PC-9 (cell line): ENCODE measurements at regions not wholly inside any gene's neighbourhood (a gene's known extent, or its start where the extent isn't known, plus 50 kb on each side); places are given as distances from the start of the nearest gene placed in this dataset.

Source experiments
- BruUV-seq: library from RNA; stranded (reverse); fragments of 400-500 nt; replicated peaks from 2 replicates; lab custom pipeline; 2021; lab: Mats Ljungman, UMichigan
- CTCF ChIA-PET: fragments of 300-600 bp; sonication (Branson Sonifier 250); formaldehyde crosslinking; loops from one replicate; lab custom pipeline; 2022; ENCODE audit warnings: antibody characterized with exemption; lab: Charles Lee
- POLR2A ChIA-PET: fragments of 300-600 bp; sonication (Branson Sonifier 250); formaldehyde crosslinking; loops from one replicate; lab custom pipeline; 2022; ENCODE audit warnings: antibody characterized with exemption; ENCODE audit not compliant: unreplicated experiment; lab: Charles Lee
- DNase-seq, 2 experiments: peaks; one replicate each; pipeline versions ENCODE4 v3.0.0 to v3.0.0-alpha.2; 2015 to 2022; ENCODE audit warnings: mixed read lengths in 1 of 2
- H2AFZ ChIP-seq: fragments of 200-600 bp; sonication (generic); 2 replicates; pipeline ENCODE4 v1.8.1; 2017; ENCODE audit warnings: antibody characterized with exemption
- H3F3A ChIP-seq: fragments of 200-600 bp; sonication (generic); 2 replicates; pipeline ENCODE4 v1.8.1; 2017; ENCODE audit warnings: antibody characterized with exemption, mild to moderate bottlenecking, low read depth; ENCODE audit not compliant: insufficient read depth
- H3K27ac ChIP-seq: fragments of 200-600 bp; sonication (generic); 2 replicates; pipeline ENCODE4 v1.6.1; 2016; ENCODE audit warnings: mixed run types
- H3K27me3 ChIP-seq: fragments of 200-600 bp; sonication (generic); 2 replicates; pipeline ENCODE4 v1.6.1; 2016; ENCODE audit warnings: low read depth, mixed run types; ENCODE audit not compliant: insufficient read depth
- H3K36me3 ChIP-seq: fragments of 200-600 bp; sonication (generic); 2 replicates; pipeline ENCODE4 v1.6.1; 2016; ENCODE audit warnings: low read depth, mixed run types
- H3K4me1 ChIP-seq: fragments of 200-600 bp; sonication (generic); replicated peaks from 2 replicates; pipeline ENCODE4 v1.6.1; 2016; ENCODE audit warnings: mixed run types; ENCODE audit not compliant: insufficient read depth
- H3K4me2 ChIP-seq: fragments of 200-600 bp; sonication (generic); 2 replicates; pipeline ENCODE4 v1.6.1; 2017; ENCODE audit warnings: mixed run types
- H3K4me3 ChIP-seq: fragments of 200-600 bp; sonication (generic); 2 replicates; pipeline ENCODE4 v1.6.1; 2016; ENCODE audit warnings: mixed run types
- H3K79me2 ChIP-seq: fragments of 200-600 bp; sonication (generic); 2 replicates; pipeline ENCODE4 v1.6.1; 2017; ENCODE audit warnings: low read depth, mixed run types
- H3K9me2 ChIP-seq: fragments of 200-600 bp; sonication (generic); 2 replicates; pipeline ENCODE4 v1.8.1; 2017; ENCODE audit warnings: mild to moderate bottlenecking; ENCODE audit not compliant: insufficient read depth
- H3K9me3 ChIP-seq: fragments of 200-600 bp; sonication (generic); 2 replicates; pipeline ENCODE4 v1.8.1; 2016; ENCODE audit warnings: low read depth; ENCODE audit not compliant: insufficient read depth
- H4K20me1 ChIP-seq: fragments of 200-600 bp; sonication (generic); 2 replicates; pipeline ENCODE4 v1.8.1; 2017; ENCODE audit not compliant: insufficient read depth
- CTCF ChIP-seq: fragments of 200-600 bp; sonication (generic); conservative IDR thresholded peaks from 2 replicates; pipeline ENCODE4 v1.6.1; 2017; ENCODE audit warnings: mixed run types, antibody characterized with exemption, mild to moderate bottlenecking, moderate library complexity
- EZH2 ChIP-seq: fragments of 200-600 bp; sonication (generic); IDR thresholded peaks from 2 replicates; pipeline ENCODE4 v1.8.0; 2017; ENCODE audit warnings: antibody characterized with exemption, low read depth
- intact Hi-C: fragments of 100-400 bp; cut with micrococcal nuclease; formaldehyde crosslinking; loops from one replicate; pipeline ENCODE4 v1.10.0; 2022; ENCODE audit not compliant: unreplicated experiment

GRCh38 chr11:116093481-116094270 is 589.5 kb upstream of the CADM1 start:
- no peak for TF ChIP-seq EZH2
- TF ChIP-seq CTCF = no peak
- Histone ChIP-seq H4K20me1 (no peaks in the 10 kb centered on the region), H3K27ac (no peak overlapping the region), H3K27me3 (peaks cover 12% of the 10 kb centered on the region; the same call in 1 of the 2 replicates), H3K4me3 (no peak overlapping the region), H3K79me2 (no peaks in the 10 kb centered on the region), H3K9me2 (no peaks in the 10 kb centered on the region), H3K4me2 (no peak overlapping the region), H3K4me1 (no peaks in the 10 kb centered on the region), H3K9me3 (no peaks in the 10 kb centered on the region), H3F3A (no peaks in the 10 kb centered on the region), H2AFZ (no peak overlapping the region), H3K36me3 (no peaks in the 10 kb centered on the region)
- no peak for DNase-seq
- ChIA-PET POLR2A (no interaction called here), CTCF (no interaction called here)
- intact Hi-C loops = no loop called here
- no TSS peak for BruUV-seq

DNA sequence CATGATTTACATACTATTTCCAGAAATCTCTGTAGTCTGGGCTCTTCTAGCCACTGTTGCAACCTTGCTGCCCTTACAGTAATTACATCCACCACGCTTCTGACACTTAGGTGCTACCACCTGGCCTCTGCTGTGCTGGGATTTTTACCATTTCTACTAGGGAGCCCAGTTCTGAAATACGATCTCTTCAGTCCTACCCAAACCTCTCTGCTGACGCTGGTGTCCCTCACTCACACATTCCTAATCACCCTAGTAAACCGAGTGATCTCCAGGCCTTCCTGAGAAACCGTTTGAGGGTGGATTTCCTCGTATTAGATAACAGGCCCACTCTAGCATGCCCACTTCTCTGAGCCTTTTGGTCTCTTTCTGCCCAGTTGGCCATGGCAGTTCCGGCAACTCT is 588.9 kb upstream of the CADM1 start:
- H3K4me1 ChIP-seq = no peaks in the 10 kb centered on the region
- ChIA-PET POLR2A (no interaction called here), CTCF (no interaction called here)
- no peaks in the 10 kb centered on the region for H3F3A ChIP-seq
- no TSS peak for BruUV-seq
- H4K20me1 ChIP-seq = no peaks in the 10 kb centered on the region
- no peaks in the 10 kb centered on the region for H3K9me3 ChIP-seq
- no peak overlapping the region for H3K4me3 ChIP-seq
- H3K4me2 ChIP-seq = no peak overlapping the region
- no peak overlapping the region for H2AFZ ChIP-seq
- no peak overlapping the region for H3K27ac ChIP-seq
- TF ChIP-seq CTCF (no peak), EZH2 (no peak)
- no peak for DNase-seq
- no peaks in the 10 kb centered on the region for H3K79me2 ChIP-seq
- peaks cover 12% of the 10 kb centered on the region; the same call in 1 of the 2 replicates for H3K27me3 ChIP-seq
- intact Hi-C loops = no loop called here
- no peaks in the 10 kb centered on the region for H3K36me3 ChIP-seq
- no peaks in the 10 kb centered on the region for H3K9me2 ChIP-seq

- Histone ChIP-seq H3K9me3 (no peaks in the 10 kb centered on the region), H3K4me2 (no peak overlapping the region), H3K36me3 (no peaks in the 10 kb centered on the region), H2AFZ (no peak overlapping the region), H3K4me3 (no peak overlapping the region), H3F3A (no peaks in the 10 kb centered on the region), H3K4me1 (no peaks in the 10 kb centered on the region), H3K79me2 (no peaks in the 10 kb centered on the region), H4K20me1 (peaks cover 2% of the 10 kb centered on the region; the same call in 1 of the 2 replicates), H3K27me3 (peaks cover 37% of the 10 kb centered on the region), H3K9me2 (no peaks in the 10 kb centered on the region), H3K27ac (no peak overlapping the region)
- CTCF ChIA-PET = no interaction called here
- BruUV-seq = no TSS peak
- POLR2A ChIA-PET = no interaction called here
- no peak for DNase-seq
- TF ChIP-seq EZH2 (no peak), CTCF (no peak)
- intact Hi-C loops = no loop called here
Observed at GRCh38 chr11:116086426-116086825, 582.2 kb upstream of the CADM1 start.
